GM23338 (cell line): ENCODE measurements at regions not wholly inside any gene's neighbourhood (a gene's known extent, or its start where the extent isn't known, plus 50 kb on each side); places are given as distances from the start of the nearest gene placed in this dataset.
A peak's percentile ranks its signal among the peaks of the same experiment; 100 is the strongest.

ENCODE experiments used
- ATAC-seq: fragments of 200-7000 bp; cut with Tn5 transposase; 3 replicates; pipeline ENCODE4 v1.9.1; 2020
- DNase-seq: peaks from one replicate; pipeline ENCODE4 v3.0.0-alpha.2; 2015; ENCODE audit warnings: low spot score
- H2AFZ ChIP-seq: fragments of 200-600 bp; sonication (generic); 2 replicates; pipeline ENCODE4 v1.8.0; 2016; ENCODE audit warnings: antibody characterized with exemption, mild to moderate bottlenecking, moderate library complexity
- H3F3A ChIP-seq: fragments of 200-600 bp; sonication (generic); replicated peaks from 2 replicates; pipeline ENCODE4 v1.8.0; 2017; ENCODE audit warnings: antibody characterized with exemption, mixed run types, low read depth
- H3K27ac ChIP-seq: fragments of 200-600 bp; sonication (generic); 2 replicates; pipeline ENCODE4 v1.6.1; 2016; ENCODE audit warnings: low read depth
- H3K27me3 ChIP-seq: fragments of 200-600 bp; sonication (generic); 2 replicates; pipeline ENCODE4 v1.8.0; 2016; ENCODE audit warnings: mild to moderate bottlenecking, mixed run types, moderate library complexity; ENCODE audit not compliant: insufficient read depth
- H3K36me3 ChIP-seq: fragments of 200-600 bp; sonication (generic); 2 replicates; pipeline ENCODE4 v1.8.0; 2016; ENCODE audit warnings: mild to moderate bottlenecking; ENCODE audit not compliant: insufficient read depth
- H3K4me1 ChIP-seq: fragments of 200-600 bp; sonication (generic); 2 replicates; pipeline ENCODE4 v1.8.0; 2016; ENCODE audit warnings: mild to moderate bottlenecking, moderate library complexity; ENCODE audit not compliant: insufficient read depth
- H3K4me2 ChIP-seq: fragments of 200-600 bp; sonication (generic); 2 replicates; pipeline ENCODE4 v1.7.1; 2017; ENCODE audit warnings: mixed run types
- H3K4me3 ChIP-seq: fragments of 200-600 bp; sonication (generic); 2 replicates; pipeline ENCODE4 v1.6.1; 2016; ENCODE audit warnings: mixed run types
- H3K79me2 ChIP-seq: fragments of 200-600 bp; sonication (generic); replicated peaks from 2 replicates; pipeline ENCODE4 v1.8.0; 2017; ENCODE audit warnings: mild to moderate bottlenecking; ENCODE audit not compliant: insufficient read depth
- H3K9me2 ChIP-seq: fragments of 200-600 bp; sonication (generic); 2 replicates; pipeline ENCODE4 v1.8.0; 2017; ENCODE audit not compliant: insufficient read depth
- H4K20me1 ChIP-seq: fragments of 200-600 bp; sonication (generic); replicated peaks from 2 replicates; pipeline ENCODE4 v1.8.0; 2017; ENCODE audit warnings: mild to moderate bottlenecking; ENCODE audit not compliant: insufficient read depth
- H3K27ac Mint-ChIP-seq: 2 replicates; pipeline ENCODE4 v1.8.0; 2020; ENCODE audit warnings: inconsistent platforms, mild to moderate bottlenecking, moderate library complexity, mixed read lengths
- H3K27me3 Mint-ChIP-seq: 3 replicates; pipeline ENCODE4 v1.8.0; 2022; ENCODE audit warnings: low read depth, mild to moderate bottlenecking, moderate library complexity, mixed read lengths, inconsistent platforms; ENCODE audit not compliant: insufficient read depth, poor library complexity
- H3K36me3 Mint-ChIP-seq: 3 replicates; pipeline ENCODE4 v1.8.0; 2021; ENCODE audit warnings: low read depth, mild to moderate bottlenecking, inconsistent platforms, moderate library complexity, mixed read lengths
- H3K4me1 Mint-ChIP-seq: 3 replicates; pipeline ENCODE4 v1.8.0; 2020; ENCODE audit warnings: mild to moderate bottlenecking, inconsistent platforms, mixed read lengths
- H3K4me3 Mint-ChIP-seq: 3 replicates; pipeline ENCODE4 v1.8.0; 2021; ENCODE audit warnings: moderate library complexity, mild to moderate bottlenecking, inconsistent platforms, mixed read lengths
- H3K9me3 Mint-ChIP-seq: 3 replicates; pipeline ENCODE4 v1.8.0; 2020; ENCODE audit warnings: moderate library complexity, mild to moderate bottlenecking, inconsistent platforms, mixed read lengths
- CREB1 ChIP-seq: fragments of 250-450 bp; sonication (Bioruptor Pico); IDR thresholded peaks from 2 replicates; pipeline ENCODE4 v1.5.0; 2020; ENCODE audit warnings: low read depth, mild to moderate bottlenecking, moderate library complexity
- CTCF ChIP-seq, 2 experiments: fragments of 200-600 bp in 1 of 2; sonication (generic) in 1 of 2; conservative IDR thresholded peaks; 2 replicates each; pipeline versions ENCODE4 v1.5.1 to v1.6.1; 2016 to 2017; ENCODE audit warnings: antibody characterized with exemption in 2 of 2, low read depth in 2 of 2, mild to moderate bottlenecking in 2 of 2, moderate library complexity in 1 of 2
- ETS1 ChIP-seq: IDR thresholded peaks from 2 replicates; pipeline ENCODE4 v1.6.1; 2016; ENCODE audit warnings: antibody characterized with exemption
- EZH2 ChIP-seq: fragments of 200-600 bp; sonication (generic); IDR thresholded peaks from one replicate; pipeline ENCODE4 v1.8.0; 2017; ENCODE audit warnings: antibody characterized with exemption, mild to moderate bottlenecking, low read depth; ENCODE audit not compliant: unreplicated experiment
- EZH2phosphoT487 ChIP-seq: fragments of 200-600 bp; sonication (generic); IDR thresholded peaks from one replicate; pipeline ENCODE4 v1.8.1; 2018; ENCODE audit warnings: antibody characterized with exemption; ENCODE audit not compliant: unreplicated experiment
- JUNB ChIP-seq: IDR thresholded peaks from one replicate; pipeline ENCODE4 v1.6.1; 2016; ENCODE audit warnings: antibody characterized with exemption; ENCODE audit not compliant: unreplicated experiment
- NANOG ChIP-seq: IDR thresholded peaks from 2 replicates; pipeline ENCODE4 v1.6.1; 2016; ENCODE audit warnings: antibody characterized with exemption, borderline replicate concordance
- POLR2AphosphoS5 ChIP-seq: IDR thresholded peaks from 2 replicates; pipeline ENCODE4 v1.6.1; 2016; ENCODE audit warnings: antibody characterized with exemption, low read depth
- REST ChIP-seq: IDR thresholded peaks from one replicate; pipeline ENCODE4 v1.6.1; 2018; ENCODE audit warnings: antibody characterized with exemption; ENCODE audit not compliant: unreplicated experiment
- STAT1 ChIP-seq: IDR thresholded peaks from one replicate; pipeline ENCODE4 v1.6.1; 2016; ENCODE audit warnings: antibody characterized with exemption; ENCODE audit not compliant: unreplicated experiment
- ZNF114 ChIP-seq: fragments of 250-450 bp; sonication (Bioruptor Pico); IDR thresholded peaks from 2 replicates; pipeline ENCODE4 v1.5.0; 2020; ENCODE audit warnings: mild to moderate bottlenecking, moderate library complexity
- ZNF331 ChIP-seq: fragments of 250-450 bp; sonication (Bioruptor Pico); IDR thresholded peaks from 2 replicates; pipeline ENCODE4 v1.5.0; 2020; ENCODE audit warnings: low read depth, mild to moderate bottlenecking, moderate library complexity
- ZNF462 ChIP-seq: fragments of 250-450 bp; sonication (Bioruptor Pico); IDR thresholded peaks from 2 replicates; pipeline ENCODE4 v1.5.0; 2020; ENCODE audit warnings: mild to moderate bottlenecking, moderate library complexity

- no peaks in the 10 kb centered on the region for H4K20me1 ChIP-seq
- H3K9me3 Mint-ChIP-seq, result peaks cover 17% of the 10 kb centered on the region
- peaks cover 23% of the 10 kb centered on the region for H3K4me1 Mint-ChIP-seq
- DNase-seq (peak; percentile 87), ATAC-seq (peak; percentile 67)
- peaks cover 9% of the 10 kb centered on the region; the same call in 1 of the 3 replicates for H3K36me3 Mint-ChIP-seq
- H3K27me3 ChIP-seq, result no peaks in the 10 kb centered on the region
- H3K27me3 Mint-ChIP-seq, result peaks cover 10% of the 10 kb centered on the region
- 0 out of 2 replicates have a peak, but pooled peaks cover 9% of the 10 kb centered on the region for H3F3A ChIP-seq
- no peak overlapping the region; the same call in 2 of the 3 replicates for H3K4me3 Mint-ChIP-seq
- peak overlapping the region; percentile 83 for H2AFZ ChIP-seq
- H3K27ac Mint-ChIP-seq, result no peak overlapping the region
- H3K79me2 ChIP-seq, result no peaks in the 10 kb centered on the region
- no peaks in the 10 kb centered on the region for H3K36me3 ChIP-seq
- peak overlapping the region; percentile 67 for H3K4me2 ChIP-seq
- H3K4me1 ChIP-seq, result peaks cover 21% of the 10 kb centered on the region
- H3K9me2 ChIP-seq, result no peaks in the 10 kb centered on the region
- no peak for TF ChIP-seq POLR2AphosphoS5
- no peak for TF ChIP-seq ZNF462 (CRISPR knock-in tag)
- no peak for TF ChIP-seq JUNB
- TF ChIP-seq EZH2, result no peak
- TF ChIP-seq ZNF114 (CRISPR knock-in tag), result no peak
- no peak for TF ChIP-seq EZH2phosphoT487
- TF ChIP-seq CREB1 (CRISPR knock-in tag), result no peak
- TF ChIP-seq ZNF331 (CRISPR knock-in tag), result no peak
- TF ChIP-seq REST, result no peak
- TF ChIP-seq STAT1, result no peak
- TF ChIP-seq ETS1, result no peak
- TF ChIP-seq CTCF (conservative IDR thresholded peaks at IDR 0.05; ENCODE audit: low read depth in 2 of 2), result no peak
- TF ChIP-seq NANOG, result no peak
- peak overlapping the region; percentile 96 for H3K27ac ChIP-seq
- H3K4me3 ChIP-seq, result peak overlapping the region; percentile 31; the same call in 1 of the 2 replicates
These were observed 143.1 kb downstream of the ZNF664 start for GRCh38 chr12:124115976-124116690.
